ENCODE measurements at regions not wholly inside any gene's neighbourhood (a gene's known extent, or its start where the extent isn't known, plus 50 kb on each side); places are given as distances from the start of the nearest gene placed in this dataset.

DNA sequence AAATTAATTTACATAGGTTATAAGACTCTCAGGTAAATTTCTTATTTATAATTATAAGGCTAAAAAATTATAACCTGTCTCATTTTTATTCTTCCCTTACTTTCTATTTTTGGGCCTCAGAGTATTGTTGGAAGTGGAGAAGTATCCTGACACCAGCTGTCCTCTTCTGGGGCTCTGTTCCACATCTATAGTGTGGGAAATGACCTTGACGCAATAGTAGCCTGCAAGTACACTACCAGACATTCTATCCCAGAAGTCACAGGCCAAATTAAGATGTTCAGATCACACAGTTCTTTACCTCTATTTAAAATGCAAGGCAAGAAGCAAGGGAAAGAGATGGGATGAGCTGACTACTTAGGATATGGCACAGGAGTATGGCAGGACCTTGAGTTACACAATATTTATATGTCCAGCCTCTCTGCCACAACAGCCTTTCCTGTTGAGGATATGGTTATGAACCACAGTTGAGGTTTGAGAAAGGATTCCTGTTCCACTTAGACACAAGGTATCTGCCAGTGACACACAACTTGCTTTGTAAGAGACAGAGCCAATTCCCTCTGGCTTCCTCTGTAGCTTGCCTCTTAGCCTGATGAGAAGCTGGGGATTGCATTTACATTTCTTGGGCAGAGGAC is 158.0 kb upstream of the IL12A start:
- Mint-ChIP-seq H3K4me3 (no peak overlapping the region), H3K9me3 (no peaks in the 10 kb centered on the region), H3K4me1 (ENCODE audit: low read depth) (no peaks in the 10 kb centered on the region), H3K27me3 (no peaks in the 10 kb centered on the region), H3K27ac (no peak overlapping the region), H3K36me3 (no peaks in the 10 kb centered on the region)
- no peak for DNase-seq
- intact Hi-C loops (cut with micrococcal nuclease), result no loop called here
- ChIA-PET POLR2A (no interaction called here), CTCF (interaction anchor here (1.3 kb wide), 1 partner anchor 164 kb away, joined by 3 read pairs; no protein-coding TSS in a partner anchor)

DNA sequence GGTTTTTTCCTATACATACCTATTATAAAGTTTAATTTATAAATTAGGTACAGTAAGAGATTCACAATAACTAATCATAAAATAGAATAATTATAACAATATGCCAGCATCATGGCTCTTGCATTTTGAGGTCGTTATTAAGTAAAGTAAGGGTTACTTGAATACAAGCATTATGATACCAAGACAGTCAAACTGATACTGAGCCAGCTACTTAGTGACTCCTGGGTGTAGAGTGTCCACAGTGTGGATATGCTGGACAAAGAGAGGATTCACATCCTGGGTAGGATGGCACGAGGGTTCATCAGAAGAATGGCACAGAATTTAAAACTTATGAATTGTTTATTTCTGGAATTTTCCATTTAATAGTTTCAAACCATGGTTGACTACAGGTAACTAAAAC is 157.2 kb upstream of the IL12A start:
- Mint-ChIP-seq H3K4me3 (no peak overlapping the region), H3K4me1 (ENCODE audit: low read depth) (no peaks in the 10 kb centered on the region), H3K27me3 (no peaks in the 10 kb centered on the region), H3K36me3 (no peaks in the 10 kb centered on the region), H3K9me3 (no peaks in the 10 kb centered on the region), H3K27ac (no peak overlapping the region)
- POLR2A ChIA-PET, result no interaction called here
- CTCF ChIA-PET, result no interaction called here
- intact Hi-C loops (cut with micrococcal nuclease), result no loop called here
- no peak for DNase-seq

DNA sequence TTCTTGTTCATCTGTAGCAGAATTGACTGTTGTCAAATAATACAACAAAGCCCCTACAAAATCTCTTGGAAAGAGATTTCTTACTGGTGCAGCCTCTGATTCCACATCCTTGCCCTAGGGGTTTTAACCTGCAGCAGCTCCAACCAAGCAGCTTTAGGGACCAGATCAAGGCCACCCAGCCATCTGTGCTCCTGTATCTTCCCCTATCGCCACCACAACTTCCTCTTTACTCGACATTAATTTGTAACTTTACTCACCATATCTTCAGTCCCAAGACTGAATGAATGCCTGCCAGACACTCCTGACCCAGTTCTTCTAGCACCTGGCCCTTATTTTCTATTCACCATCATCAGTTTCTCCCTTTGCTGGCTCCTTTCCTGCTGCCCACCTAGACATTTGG is 156.6 kb upstream of the IL12A start:
- no peak overlapping the region for H3K4me3 Mint-ChIP-seq

DNA sequence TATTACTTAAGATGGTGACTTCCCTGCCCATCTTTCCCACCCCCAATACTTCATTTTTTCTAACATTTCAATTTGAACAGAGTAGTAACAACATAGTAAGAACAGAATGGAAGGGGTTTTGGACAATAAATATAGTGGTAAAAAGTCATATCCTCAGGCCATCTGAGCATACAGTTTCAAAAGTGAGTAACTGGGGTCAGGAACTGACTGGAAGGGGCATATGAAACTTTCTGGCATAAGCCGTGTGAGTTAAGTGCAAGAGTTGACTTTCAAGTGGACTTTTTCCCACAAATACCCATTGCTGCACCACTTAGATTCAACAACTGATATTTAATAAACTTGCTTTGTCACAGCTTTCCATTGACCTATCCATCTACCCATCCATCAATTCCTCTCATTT is 153.5 kb upstream of the IL12A start:
- no peaks in the 10 kb centered on the region for H3K9me3 Mint-ChIP-seq
- intact Hi-C loops (cut with micrococcal nuclease), result no loop called here
- DNase-seq, result no peak
- peaks cover 8% of the 10 kb centered on the region for H3K27me3 Mint-ChIP-seq
- no peaks in the 10 kb centered on the region for H3K36me3 Mint-ChIP-seq
- no peak overlapping the region for H3K27ac Mint-ChIP-seq
- ChIA-PET POLR2A (no interaction called here), CTCF (no interaction called here)
- H3K4me3 Mint-ChIP-seq, result no peak overlapping the region
- peaks cover under 1% of the 10 kb centered on the region for H3K4me1 Mint-ChIP-seq (ENCODE audit: low read depth)

More for the DNA sequence above, 156.6 kb upstream of the IL12A start:
- intact Hi-C loops (cut with micrococcal nuclease), result no loop called here
- no peaks in the 10 kb centered on the region for H3K4me1 Mint-ChIP-seq (ENCODE audit: low read depth)
- H3K9me3 Mint-ChIP-seq, result no peaks in the 10 kb centered on the region
- no peak overlapping the region for H3K27ac Mint-ChIP-seq
- CTCF ChIA-PET, result interaction anchor here (0.6 kb wide), 1 partner anchor 28 kb away, joined by 3 read pairs; no protein-coding TSS in a partner anchor
- POLR2A ChIA-PET, result no interaction called here
- no peaks in the 10 kb centered on the region for H3K36me3 Mint-ChIP-seq
- no peak for DNase-seq
- H3K27me3 Mint-ChIP-seq, result no peaks in the 10 kb centered on the region

DNA sequence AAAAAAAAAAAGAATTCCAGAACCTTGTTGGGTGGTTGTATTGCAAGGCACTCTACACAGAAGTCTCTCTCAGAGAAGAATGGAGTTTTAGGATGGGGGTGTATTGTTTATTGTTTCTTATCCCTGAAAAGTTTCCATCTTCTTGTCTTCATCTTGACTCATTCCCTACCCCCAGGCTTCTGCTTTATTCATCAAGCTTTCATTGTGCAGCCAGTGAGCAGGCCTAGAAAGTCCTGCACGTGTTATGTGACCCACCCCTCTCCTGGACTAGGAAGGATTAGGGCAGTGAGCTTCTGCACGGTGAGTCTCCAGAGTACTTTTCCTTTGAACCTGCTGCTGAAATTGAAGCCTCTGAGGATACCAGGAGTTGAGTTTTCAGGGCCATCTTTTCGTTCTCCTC is 150.9 kb upstream of the IL12A start:
- DNase-seq, result no peak
- ChIA-PET CTCF (no interaction called here), POLR2A (no interaction called here)
- Mint-ChIP-seq H3K27ac (no peak overlapping the region), H3K4me1 (ENCODE audit: low read depth) (peaks cover 3% of the 10 kb centered on the region), H3K27me3 (peaks cover 11% of the 10 kb centered on the region), H3K9me3 (no peaks in the 10 kb centered on the region), H3K4me3 (no peak overlapping the region), H3K36me3 (no peaks in the 10 kb centered on the region)
- intact Hi-C loops (cut with micrococcal nuclease), result no loop called here

DNA sequence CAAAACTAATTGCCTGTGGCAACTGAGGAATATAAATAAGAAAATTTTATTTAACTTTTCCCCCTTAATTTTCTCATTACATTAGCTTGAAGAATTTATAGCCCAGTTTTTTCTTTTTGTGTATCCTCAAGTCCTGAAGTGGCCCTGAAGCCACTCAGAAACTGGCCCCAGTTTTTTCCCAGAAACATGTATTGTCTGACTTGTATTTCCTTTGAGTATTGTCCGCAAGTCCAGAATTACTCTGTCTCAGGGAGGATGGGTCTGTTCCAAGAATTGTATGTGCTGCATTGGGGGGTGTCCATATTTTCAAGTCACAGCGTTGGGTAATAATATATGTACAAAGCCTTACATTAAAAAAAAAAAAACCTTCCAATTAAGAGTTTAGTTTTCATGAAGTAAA is 149.7 kb upstream of the IL12A start:
- peaks cover 14% of the 10 kb centered on the region for H3K27me3 Mint-ChIP-seq
- peaks cover 3% of the 10 kb centered on the region for H3K4me1 Mint-ChIP-seq (ENCODE audit: low read depth)
- ChIA-PET CTCF (interaction anchor here (1.2 kb wide), 1 partner anchor 11 kb away, joined by 3 read pairs; no protein-coding TSS in a partner anchor), POLR2A (no interaction called here)
- H3K9me3 Mint-ChIP-seq, result no peaks in the 10 kb centered on the region
- no peak overlapping the region for H3K27ac Mint-ChIP-seq
- intact Hi-C loops (cut with micrococcal nuclease), result no loop called here
- no peak overlapping the region for H3K4me3 Mint-ChIP-seq
- no peak for DNase-seq
- no peaks in the 10 kb centered on the region for H3K36me3 Mint-ChIP-seq

DNA sequence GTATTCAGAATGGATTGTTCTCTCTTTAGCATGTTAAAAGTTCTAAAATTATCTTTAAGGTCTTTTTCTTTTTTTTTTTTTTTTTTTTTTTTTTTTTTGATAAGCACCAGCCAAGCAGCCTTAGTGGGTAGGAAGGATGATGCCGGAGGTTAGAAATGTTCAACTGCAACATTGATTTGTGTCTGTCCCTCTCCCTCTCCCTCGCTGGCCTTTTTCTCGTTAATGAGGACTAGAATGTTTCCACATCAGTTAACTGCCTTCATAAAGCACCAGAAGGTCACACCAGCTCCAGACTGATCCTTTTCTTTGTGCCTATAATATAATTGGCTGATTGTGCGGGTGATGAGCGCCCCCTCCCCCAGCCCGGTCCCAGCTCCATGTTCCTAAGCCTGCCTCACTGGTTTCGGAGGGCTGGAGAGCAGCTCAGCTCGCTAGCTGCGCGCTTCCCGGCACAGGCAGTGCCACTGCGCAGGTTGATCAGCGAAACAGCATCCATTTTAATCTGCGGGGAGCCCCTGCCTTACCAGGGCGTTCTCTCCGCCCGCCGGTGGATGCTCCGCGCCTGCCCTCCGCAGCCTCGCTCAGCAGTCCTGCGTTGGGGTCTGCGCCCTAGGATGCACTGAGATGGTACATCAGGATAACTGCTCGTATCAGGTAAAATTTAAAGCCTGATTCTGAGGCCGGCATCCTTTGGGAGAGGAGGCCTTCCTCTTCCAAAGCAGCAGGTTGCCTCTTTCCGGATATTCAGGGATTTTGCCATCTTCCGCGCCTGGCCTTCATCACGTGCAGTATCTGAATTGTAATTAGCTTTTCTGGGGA is 148.9 kb upstream of the IL12A start, which contains the start of gene SCHIP1:
Gene SCHIP1 (plus strand): TSS at position 301 of the 819 bp plus-strand sequence.
- Mint-ChIP-seq H3K9me3 (no peaks in the 10 kb centered on the region), H3K27me3 (peaks cover 14% of the 10 kb centered on the region), H3K27ac (no peak within 1 kb of the TSS), H3K4me3 (no peak within 1 kb of the TSS), H3K4me1 (ENCODE audit: low read depth) (peaks cover 3% of the 10 kb centered on the region), H3K36me3 (no peaks in the 10 kb centered on the region)
- no peak for DNase-seq
- intact Hi-C loops (cut with micrococcal nuclease), result no loop called here
- CTCF ChIA-PET, result interaction anchor here (1.2 kb wide), 1 partner anchor 10 kb away, joined by 3 read pairs; no protein-coding TSS in a partner anchor
- POLR2A ChIA-PET, result no interaction called here

DNA sequence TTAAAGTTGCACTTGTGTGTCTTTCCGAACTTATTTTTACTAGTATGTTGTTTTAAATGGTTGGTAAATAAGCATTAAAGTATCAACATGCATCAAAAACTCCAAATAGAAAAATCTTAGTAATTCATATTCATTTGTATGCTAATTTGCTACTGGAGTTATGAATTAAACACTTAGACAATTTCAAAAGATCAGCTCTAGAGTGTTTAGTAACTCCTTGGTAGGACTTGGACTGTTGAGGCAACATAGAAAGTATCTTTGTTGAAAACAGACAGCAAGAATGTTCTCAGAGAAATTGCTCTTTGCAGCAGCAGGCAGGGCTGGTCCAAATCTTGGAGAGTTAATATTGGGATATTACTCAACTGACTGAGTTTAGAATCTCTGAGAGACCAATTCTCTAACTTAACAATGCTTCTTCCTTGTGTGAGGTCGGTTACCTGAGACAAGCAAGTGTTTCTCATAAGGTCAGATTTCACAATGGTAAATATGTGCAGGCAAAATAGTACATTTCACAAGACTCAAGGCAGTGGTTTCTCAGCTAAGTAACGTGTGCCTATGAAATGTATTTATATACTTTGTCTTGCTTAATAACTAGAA is 147.8 kb upstream of the IL12A start:
- no peak for DNase-seq
- H3K9me3 Mint-ChIP-seq, result no peaks in the 10 kb centered on the region
- H3K4me3 Mint-ChIP-seq, result no peak overlapping the region
- no peak overlapping the region for H3K27ac Mint-ChIP-seq
- intact Hi-C loops (cut with micrococcal nuclease), result no loop called here
- POLR2A ChIA-PET, result no interaction called here
- peaks cover 3% of the 10 kb centered on the region for H3K4me1 Mint-ChIP-seq (ENCODE audit: low read depth)
- CTCF ChIA-PET, result no interaction called here
- peaks cover 14% of the 10 kb centered on the region for H3K27me3 Mint-ChIP-seq
- H3K36me3 Mint-ChIP-seq, result no peaks in the 10 kb centered on the region

DNA sequence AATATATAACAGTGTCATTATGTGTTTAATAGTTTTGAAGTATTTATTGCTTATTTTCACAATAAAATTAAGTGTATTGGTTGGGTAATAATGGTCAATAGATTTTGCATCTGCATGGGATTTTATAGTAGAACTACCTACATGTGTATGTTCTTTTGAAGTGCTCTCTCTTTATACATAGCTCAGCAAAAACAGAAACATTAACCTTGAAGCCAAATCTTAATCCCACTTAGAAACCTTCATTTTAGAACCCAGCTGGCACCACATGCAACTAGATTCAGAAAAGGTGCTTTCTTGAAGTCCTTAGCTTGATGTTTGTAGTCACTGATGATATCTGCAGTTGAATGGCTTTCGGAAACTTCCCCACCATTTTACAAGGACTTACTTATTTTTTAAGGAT is 146.9 kb upstream of the IL12A start:
- peaks cover 3% of the 10 kb centered on the region for H3K4me1 Mint-ChIP-seq (ENCODE audit: low read depth)
- no peaks in the 10 kb centered on the region for H3K36me3 Mint-ChIP-seq
- ChIA-PET CTCF (no interaction called here), POLR2A (no interaction called here)
- H3K27ac Mint-ChIP-seq, result no peak overlapping the region
- no peak overlapping the region for H3K4me3 Mint-ChIP-seq
- intact Hi-C loops (cut with micrococcal nuclease), result no loop called here
- peaks cover 14% of the 10 kb centered on the region for H3K27me3 Mint-ChIP-seq
- DNase-seq, result no peak
- no peaks in the 10 kb centered on the region for H3K9me3 Mint-ChIP-seq

DNA sequence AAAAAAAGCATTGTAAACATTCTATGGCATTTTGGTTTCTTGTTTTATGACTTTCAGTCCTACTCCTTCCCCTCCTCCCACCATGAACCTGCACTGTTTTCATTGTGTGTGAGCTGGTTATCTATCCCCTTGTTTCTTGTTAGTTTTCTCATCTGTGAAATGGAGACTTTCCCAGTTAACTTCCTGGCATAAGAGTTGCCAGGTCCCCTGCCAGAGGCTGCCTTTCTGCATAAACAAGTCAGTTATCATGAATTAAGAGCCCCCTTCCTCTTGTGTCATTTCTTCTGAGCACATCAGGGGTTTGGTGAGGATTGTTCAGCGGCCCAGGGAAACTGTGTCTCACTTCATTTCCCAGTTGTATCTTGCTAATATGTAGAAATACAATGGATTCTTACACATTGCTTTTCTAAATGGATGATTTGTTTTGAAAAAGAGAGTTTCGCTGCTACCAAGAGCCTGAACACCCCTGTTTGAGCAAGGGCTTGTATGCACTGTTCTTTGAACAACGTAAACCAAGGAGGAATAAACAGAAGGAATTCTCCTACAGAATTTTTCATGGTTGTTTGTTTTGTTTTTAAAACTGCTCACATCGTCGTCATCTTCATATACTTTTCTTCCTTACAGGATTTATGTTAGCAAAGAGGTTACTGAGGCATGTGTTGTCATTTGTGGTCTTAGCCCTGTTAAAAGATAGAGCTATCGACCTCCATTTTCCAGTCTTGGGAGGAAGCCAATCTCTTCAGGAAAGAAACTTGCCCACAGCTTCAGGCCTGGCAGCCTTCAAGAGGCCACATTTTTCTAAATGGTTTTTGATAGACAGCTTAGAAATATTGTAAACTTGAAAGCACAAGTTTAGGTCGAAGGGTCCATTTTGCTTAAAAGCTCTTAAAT is 144.6 kb upstream of the IL12A start:
- no peak overlapping the region for H3K27ac Mint-ChIP-seq
- CTCF ChIA-PET, result no interaction called here

DNA sequence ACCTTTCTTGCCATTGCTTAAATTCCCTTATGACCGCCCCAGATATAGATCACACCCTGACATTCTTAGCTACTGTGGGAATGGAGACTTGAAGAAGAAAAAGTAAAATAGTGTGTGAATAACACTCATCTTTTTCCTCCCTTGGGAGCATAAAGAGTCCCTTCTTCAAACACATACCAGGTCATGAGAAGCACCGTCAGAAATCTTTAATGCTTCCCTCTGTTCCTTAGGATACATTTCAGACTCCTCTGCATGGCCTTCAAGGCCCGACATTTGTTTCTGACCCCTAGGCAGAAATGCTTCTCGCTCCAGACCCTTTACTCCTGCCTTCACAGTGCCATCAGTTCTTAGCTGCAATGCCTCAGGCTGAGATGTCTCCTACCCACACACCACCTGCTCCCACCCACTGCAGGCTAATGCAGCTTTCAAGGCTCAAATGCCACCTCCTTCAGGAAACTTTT is 143.8 kb upstream of the IL12A start:
- Mint-ChIP-seq H3K36me3 (no peaks in the 10 kb centered on the region), H3K4me3 (no peak overlapping the region), H3K27ac (no peak overlapping the region), H3K9me3 (no peaks in the 10 kb centered on the region), H3K4me1 (ENCODE audit: low read depth) (peaks cover 3% of the 10 kb centered on the region), H3K27me3 (peaks cover 12% of the 10 kb centered on the region)
- CTCF ChIA-PET, result no interaction called here
- no peak for DNase-seq
- intact Hi-C loops (cut with micrococcal nuclease), result no loop called here
- POLR2A ChIA-PET, result no interaction called here

More for the DNA sequence above, 144.6 kb upstream of the IL12A start:
- Mint-ChIP-seq H3K4me1 (ENCODE audit: low read depth) (peaks cover 3% of the 10 kb centered on the region), H3K4me3 (no peak overlapping the region), H3K36me3 (no peaks in the 10 kb centered on the region), H3K9me3 (no peaks in the 10 kb centered on the region), H3K27me3 (peaks cover 13% of the 10 kb centered on the region)
- POLR2A ChIA-PET, result no interaction called here
- DNase-seq, result no peak
- intact Hi-C loops (cut with micrococcal nuclease), result no loop called here

DNA sequence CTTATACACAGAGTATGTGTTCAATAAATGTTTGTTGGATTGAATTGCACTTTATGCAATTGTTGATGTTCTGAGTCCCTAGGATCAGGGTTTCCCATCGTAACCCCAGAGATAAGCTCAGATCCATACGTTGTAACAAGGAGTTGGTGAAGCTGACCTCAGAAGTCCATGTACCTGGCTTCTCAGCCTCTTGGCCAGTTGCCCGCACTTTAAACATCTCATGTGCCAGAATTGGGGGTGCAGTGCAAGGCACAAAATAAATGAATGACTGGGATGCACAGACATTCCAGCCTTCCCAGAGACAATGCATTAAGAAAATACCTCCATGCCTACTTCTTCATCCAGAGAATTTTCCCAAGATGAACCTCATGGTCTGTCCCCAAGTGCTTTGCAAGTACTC is 142.9 kb upstream of the IL12A start:
- H3K36me3 Mint-ChIP-seq, result no peaks in the 10 kb centered on the region
- CTCF ChIA-PET, result no interaction called here
- intact Hi-C loops (cut with micrococcal nuclease), result no loop called here
- DNase-seq, result no peak
- POLR2A ChIA-PET, result no interaction called here
- H3K4me3 Mint-ChIP-seq, result no peak overlapping the region
- H3K27ac Mint-ChIP-seq, result no peak overlapping the region
- H3K9me3 Mint-ChIP-seq, result no peaks in the 10 kb centered on the region
- H3K4me1 Mint-ChIP-seq (ENCODE audit: low read depth), result no peaks in the 10 kb centered on the region
- H3K27me3 Mint-ChIP-seq, result peaks cover 10% of the 10 kb centered on the region

Measured in activated CD4-positive, alpha-beta memory T cell treated with anti-CD3 and anti-CD28 coated beads for 36 hours (primary cell).